H1 (cell line): ENCODE measurements at regions not wholly inside any gene's neighbourhood (a gene's known extent, or its start where the extent isn't known, plus 50 kb on each side); places are given as distances from the start of the nearest gene placed in this dataset.

ENCODE experiments used
- CTCF ChIA-PET: fragments of 300-600 bp; sonication (Branson Sonifier 250); formaldehyde crosslinking; loops from one replicate; lab custom pipeline; 2021; ENCODE audit not compliant: partially characterized antibody; lab: Charles Lee
- POLR2A ChIA-PET: fragments of 300-600 bp; sonication (Branson Sonifier 250); formaldehyde crosslinking; loops from one replicate; lab custom pipeline; 2021; ENCODE audit warnings: inconsistent platforms; ENCODE audit not compliant: partially characterized antibody; lab: Charles Lee
- DNase-seq, 2 experiments: peaks; one replicate each; pipeline versions ENCODE4 v3.0.0 to v3.0.0-alpha.2; 2010 to 2022; ENCODE audit warnings: low spot score in 2 of 2, low read depth in 1 of 2, mixed read lengths in 1 of 2
- FAIRE-seq: peaks from 2 replicates; lab custom pipeline; 2011; peaks lifted over from hg19 to GRCh38; lab: Jason Lieb, UNC
- H2AFZ ChIP-seq: 2 replicates; pipeline ENCODE4 v1.8.1; 2012; ENCODE audit warnings: low read length, inconsistent platforms
- H2AK5ac ChIP-seq: 2 replicates; pipeline ENCODE4 v1.6.1; 2013; ENCODE audit warnings: low read depth, low read length
- H2BK120ac ChIP-seq: replicated peaks from 2 replicates; pipeline ENCODE3; 2013; ENCODE audit warnings: low read depth, low read length, inconsistent platforms
- H2BK12ac ChIP-seq: 2 replicates; pipeline ENCODE4 v1.6.1; 2013; ENCODE audit warnings: low read depth, low read length
- H2BK15ac ChIP-seq: 2 replicates; pipeline ENCODE4 v1.6.1; 2013; ENCODE audit warnings: low read length
- H2BK20ac ChIP-seq: 2 replicates; pipeline ENCODE4 v1.6.1; 2013; ENCODE audit warnings: low read length
- H2BK5ac ChIP-seq: 2 replicates; pipeline ENCODE4 v1.6.1; 2013; ENCODE audit warnings: low read depth, low read length
- H3K14ac ChIP-seq: 2 replicates; pipeline ENCODE4 v1.6.1; 2013; ENCODE audit warnings: inconsistent platforms; ENCODE audit not compliant: insufficient read length
- H3K18ac ChIP-seq: 2 replicates; pipeline ENCODE4 v1.6.1; 2013; ENCODE audit warnings: low read length; ENCODE audit errors: extremely low read depth
- H3K23ac ChIP-seq: 2 replicates; pipeline ENCODE4 v1.6.1; 2013; ENCODE audit warnings: inconsistent platforms; ENCODE audit not compliant: insufficient read length
- H3K23me2 ChIP-seq: 2 replicates; pipeline ENCODE4 v1.6.1; 2013; ENCODE audit warnings: low read depth, low read length
- H3K27ac ChIP-seq: 2 replicates; pipeline ENCODE4 v1.6.1; 2011; ENCODE audit warnings: low read depth, low read length, inconsistent platforms
- H3K27me3 ChIP-seq, 4 experiments: replicated peaks in 1 of 4; 1 replicate in 1 of 4; 2 replicates in 3 of 4; pipeline versions ENCODE4 v1.6.1 to v1.8.1; 2011 to 2013; ENCODE audit warnings: low read length in 3 of 4, mild to moderate bottlenecking in 3 of 4, inconsistent platforms in 2 of 4, mixed read lengths in 2 of 4, moderate library complexity in 1 of 4; ENCODE audit not compliant: control insufficient read depth in 3 of 4, insufficient read depth in 3 of 4; ENCODE audit errors: extremely low read depth in 1 of 4
- H3K36me3 ChIP-seq, 4 experiments: 2 replicates each; pipeline versions ENCODE4 v1.6.1 to v1.8.1; 2011 to 2013; ENCODE audit warnings: mild to moderate bottlenecking in 4 of 4, low read length in 3 of 4, moderate library complexity in 2 of 4, control low read depth in 1 of 4, inconsistent platforms in 1 of 4; ENCODE audit not compliant: insufficient read depth in 4 of 4, control insufficient read depth in 2 of 4
- H3K4ac ChIP-seq: replicated peaks from 2 replicates; pipeline ENCODE3; 2013; ENCODE audit warnings: low read length, low read depth, mixed read lengths, inconsistent platforms; ENCODE audit not compliant: insufficient read length
- H3K4me1 ChIP-seq, 4 experiments: replicated peaks in 1 of 4; 1 replicate in 1 of 4; 2 replicates in 3 of 4; pipeline versions ENCODE4 v1.6.1 to v1.8.1; 2011 to 2013; ENCODE audit warnings: low read length in 3 of 4, inconsistent platforms in 2 of 4, mixed read lengths in 1 of 4; ENCODE audit not compliant: insufficient read depth in 4 of 4, control insufficient read depth in 3 of 4
- H3K4me2 ChIP-seq, 2 experiments: 2 replicates each; pipeline versions ENCODE4 v1.6.1 to v1.8.1; 2011 to 2013; ENCODE audit warnings: low read depth in 2 of 2, low read length in 2 of 2, control low read depth in 1 of 2, inconsistent platforms in 1 of 2, mild to moderate bottlenecking in 1 of 2; ENCODE audit not compliant: insufficient read depth in 1 of 2
- H3K4me3 ChIP-seq, 4 experiments: fragments of 200-600, 300-600 bp in 1 of 4; sonication (generic), shearing (Covaris generic), sonication (Bioruptor Twin) in 1 of 4; 2 replicates each; pipeline versions ENCODE4 v1.5.1 to v1.8.1; 2011 to 2016; ENCODE audit warnings: low read length in 4 of 4, low read depth in 3 of 4, control low read depth in 2 of 4, inconsistent platforms in 2 of 4, mild to moderate bottlenecking in 2 of 4, mixed read lengths in 1 of 4, moderate library complexity in 1 of 4; ENCODE audit not compliant: insufficient read depth in 2 of 4; ENCODE audit errors: extremely low read depth in 1 of 4
- H3K56ac ChIP-seq: replicated peaks from 2 replicates; pipeline ENCODE3; 2013; ENCODE audit warnings: low read depth, mild to moderate bottlenecking, mixed read lengths, low read length, inconsistent platforms; ENCODE audit not compliant: insufficient read length
- H3K79me1 ChIP-seq: 2 replicates; pipeline ENCODE4 v1.6.1; 2013; ENCODE audit warnings: low read depth, low read length, control low read depth
- H3K79me2 ChIP-seq, 2 experiments: 2 replicates each; pipeline versions ENCODE4 v1.6.1 to v1.8.1; 2012 to 2013; ENCODE audit warnings: low read length in 2 of 2, mild to moderate bottlenecking in 2 of 2, inconsistent platforms in 1 of 2; ENCODE audit not compliant: insufficient read depth in 2 of 2, control insufficient read depth in 1 of 2
- H3K9ac ChIP-seq, 4 experiments: replicated peaks in 1 of 4; 1 replicate in 1 of 4; 2 replicates in 3 of 4; pipeline versions ENCODE4 v1.6.1 to v1.8.1; 2011 to 2013; ENCODE audit warnings: low read depth in 3 of 4, low read length in 3 of 4, control low read depth in 2 of 4, mild to moderate bottlenecking in 2 of 4, moderate library complexity in 2 of 4, inconsistent platforms in 1 of 4; ENCODE audit errors: extremely low read depth in 1 of 4
- H3K9me3 ChIP-seq, 2 experiments: 2 replicates each; pipeline versions ENCODE4 v1.6.1 to v1.8.1; 2012 to 2013; ENCODE audit warnings: mild to moderate bottlenecking in 2 of 2, moderate library complexity in 2 of 2, control low read depth in 1 of 2, inconsistent platforms in 1 of 2, low read depth in 1 of 2, low read length in 1 of 2, mixed read lengths in 1 of 2; ENCODE audit not compliant: insufficient read depth in 2 of 2
- H4K20me1 ChIP-seq, 2 experiments: replicated peaks in 1 of 2; 2 replicates each; pipeline versions ENCODE3 to v1.8.1; 2011 to 2013; ENCODE audit warnings: inconsistent platforms in 2 of 2, low read length in 2 of 2, mild to moderate bottlenecking in 1 of 2; ENCODE audit not compliant: insufficient read depth in 2 of 2, control insufficient read depth in 1 of 2
- H4K5ac ChIP-seq: 2 replicates; pipeline ENCODE4 v1.6.1; 2013; ENCODE audit warnings: low read length, low read depth, mixed read lengths, inconsistent platforms; ENCODE audit not compliant: insufficient read length
- H4K8ac ChIP-seq: 2 replicates; pipeline ENCODE4 v1.8.0; 2013; ENCODE audit warnings: mild to moderate bottlenecking, moderate library complexity, low read length, inconsistent platforms; ENCODE audit not compliant: insufficient read depth; ENCODE audit errors: extremely low read depth
- H4K91ac ChIP-seq: replicated peaks from 2 replicates; pipeline ENCODE3; 2013; ENCODE audit warnings: low read length, mixed read lengths, inconsistent platforms; ENCODE audit not compliant: insufficient read length
- ATF2 ChIP-seq: IDR thresholded peaks from 2 replicates; pipeline ENCODE4 v1.6.1; 2012; ENCODE audit warnings: low read length, inconsistent platforms
- CHD1 ChIP-seq: IDR thresholded peaks from 2 replicates; pipeline ENCODE4 v1.6.1; 2012; ENCODE audit warnings: low read depth, low read length, improper control_type of control experiment
- CREB1 ChIP-seq: IDR thresholded peaks from 2 replicates; pipeline ENCODE4 v1.6.1; 2012; ENCODE audit warnings: inconsistent platforms
- MAFK ChIP-seq: IDR thresholded peaks from 2 replicates; pipeline ENCODE4 v1.6.1; 2012; ENCODE audit warnings: low read depth, mild to moderate bottlenecking, improper control_type of control experiment, low read length
- YY1 ChIP-seq: IDR thresholded peaks from 2 replicates; pipeline ENCODE4 v1.6.1; 2011; ENCODE audit warnings: low read depth, mild to moderate bottlenecking, low read length

GRCh38 chrX:42459735-42460134 lies 318.2 kb downstream of the PPP1R2C start:
- Histone ChIP-seq H3K18ac (no peak overlapping the region), H3K79me1 (no peaks in the 10 kb centered on the region), H4K5ac (no peak overlapping the region), H3K23ac (no peak overlapping the region), H3K4ac (no peak overlapping the region), H3K23me2 (no peaks in the 10 kb centered on the region), H3K36me3 (no peaks in the 10 kb centered on the region), H2AFZ (no peak overlapping the region), H3K27ac (no peak overlapping the region), H3K79me2 (no peaks in the 10 kb centered on the region), H2BK20ac (no peak overlapping the region), H3K14ac (no peak overlapping the region), H3K9ac (no peak overlapping the region), H2AK5ac (no peak overlapping the region), H2BK12ac (no peak overlapping the region), H4K20me1 (no peaks in the 10 kb centered on the region), H2BK15ac (no peak overlapping the region), H3K56ac (no peak overlapping the region), H2BK120ac (no peak overlapping the region), H4K8ac (no peak overlapping the region), H4K91ac (no peak overlapping the region), H3K4me2 (no peak overlapping the region), H2BK5ac (no peak overlapping the region), H3K27me3 (no peaks in the 10 kb centered on the region), H3K4me3 (no peak overlapping the region), H3K4me1 (no peaks in the 10 kb centered on the region), H3K9me3 (no peaks in the 10 kb centered on the region)
- CTCF ChIA-PET = no interaction called here
- FAIRE-seq (no peak), DNase-seq (no peak)
- POLR2A ChIA-PET = no interaction called here
- TF ChIP-seq CREB1 (no peak), MAFK (no peak), ATF2 (no peak), CHD1 (no peak), YY1 (no peak)
